Parathyroid adenoma (tissue), 2 donors: ENCODE measurements at regions not wholly inside any gene's neighbourhood (a gene's known extent, or its start where the extent isn't known, plus 50 kb on each side); places are given as distances from the start of the nearest gene placed in this dataset.

ENCODE experiments used
- H2AFZ ChIP-seq: fragments of 300-600 bp; sonication (generic); one replicate; pipeline ENCODE4 v1.7.0; 2017; ENCODE audit warnings: antibody characterized with exemption, mild to moderate bottlenecking
- H3K27ac ChIP-seq: fragments of 300-600 bp; sonication (generic); one replicate; pipeline ENCODE4 v1.7.0; 2017
- H3K27me3 ChIP-seq: fragments of 300-600 bp; sonication (generic); one replicate; pipeline ENCODE4 v1.7.0; 2017; ENCODE audit warnings: low read length; ENCODE audit not compliant: control insufficient read depth, insufficient read depth
- H3K36me3 ChIP-seq: fragments of 300-600 bp; sonication (generic); one replicate; pipeline ENCODE4 v1.7.0; 2017; ENCODE audit warnings: low read length; ENCODE audit not compliant: control insufficient read depth, insufficient read depth
- H3K4me1 ChIP-seq: fragments of 300-600 bp; sonication (generic); one replicate; pipeline ENCODE4 v1.7.0; 2017; ENCODE audit warnings: control low read depth
- H3K4me2 ChIP-seq: fragments of 300-600 bp; sonication (generic); one replicate; pipeline ENCODE4 v1.7.0; 2017; ENCODE audit warnings: low read length
- H3K4me3 ChIP-seq: fragments of 300-600 bp; sonication (generic); one replicate; pipeline ENCODE4 v1.7.0; 2017; ENCODE audit warnings: low read depth, low read length
- H3K79me2 ChIP-seq: fragments of 300-600 bp; sonication (generic); one replicate; pipeline ENCODE4 v1.7.0; 2017; ENCODE audit warnings: control low read depth
- H3K9ac ChIP-seq: fragments of 300-600 bp; sonication (generic); one replicate; pipeline ENCODE4 v1.7.0; 2017; ENCODE audit warnings: mild to moderate bottlenecking
- H3K9me3 ChIP-seq: fragments of 300-600 bp; sonication (generic); one replicate; pipeline ENCODE4 v1.7.0; 2017; ENCODE audit warnings: low read length; ENCODE audit not compliant: control insufficient read depth
- TF ChIP-seq, protein P1 (sequence below): fragments of 300-600 bp; sonication (generic); IDR thresholded peaks from one replicate; pipeline ENCODE4 v1.7.0; 2017; ENCODE audit warnings: antibody characterized with exemption, mild to moderate bottlenecking
- donor health status: primary hyperparathyroidism.

DNA sequence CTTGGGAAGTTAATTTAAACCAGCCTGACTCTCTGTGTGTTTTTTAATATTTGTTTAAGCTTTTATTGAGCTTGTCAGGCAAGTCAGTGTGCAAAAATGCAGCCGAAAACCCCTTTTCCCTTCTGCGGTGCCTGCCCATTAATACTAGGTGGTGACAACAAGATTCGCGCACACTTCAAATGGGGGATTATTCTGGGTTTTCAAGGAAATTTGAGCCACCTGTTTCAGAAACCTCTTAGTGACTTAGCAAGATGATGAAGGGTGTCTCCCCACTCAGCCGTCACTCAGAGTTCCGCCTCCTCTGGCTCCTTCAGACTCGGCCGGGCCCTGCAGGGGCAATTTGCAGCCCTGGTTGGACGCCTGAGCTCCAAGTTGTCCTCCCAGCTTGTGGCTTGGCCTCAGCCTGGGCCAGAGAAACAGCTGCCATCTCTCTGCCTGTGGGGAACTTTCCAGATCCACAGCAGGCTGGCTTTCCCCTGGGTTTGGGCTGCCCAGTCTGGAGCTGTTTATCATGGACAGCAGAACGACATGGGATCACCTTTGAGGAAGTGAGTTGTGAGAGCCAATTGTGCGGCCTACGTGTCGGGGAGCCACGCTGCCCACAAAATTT is 75.9 kb downstream of the SPRY4 start:
- Histone ChIP-seq H2AFZ (no peak overlapping the region), H3K4me2 (no peak overlapping the region), H3K4me3 (no peak overlapping the region), H3K4me1 (no peaks in the 10 kb centered on the region), H3K9ac (no peak overlapping the region), H3K36me3 (no peaks in the 10 kb centered on the region), H3K27me3 (no peaks in the 10 kb centered on the region), H3K9me3 (no peaks in the 10 kb centered on the region), H3K27ac (no peak overlapping the region), H3K79me2 (no peaks in the 10 kb centered on the region)
- TF ChIP-seq, protein P1, sequence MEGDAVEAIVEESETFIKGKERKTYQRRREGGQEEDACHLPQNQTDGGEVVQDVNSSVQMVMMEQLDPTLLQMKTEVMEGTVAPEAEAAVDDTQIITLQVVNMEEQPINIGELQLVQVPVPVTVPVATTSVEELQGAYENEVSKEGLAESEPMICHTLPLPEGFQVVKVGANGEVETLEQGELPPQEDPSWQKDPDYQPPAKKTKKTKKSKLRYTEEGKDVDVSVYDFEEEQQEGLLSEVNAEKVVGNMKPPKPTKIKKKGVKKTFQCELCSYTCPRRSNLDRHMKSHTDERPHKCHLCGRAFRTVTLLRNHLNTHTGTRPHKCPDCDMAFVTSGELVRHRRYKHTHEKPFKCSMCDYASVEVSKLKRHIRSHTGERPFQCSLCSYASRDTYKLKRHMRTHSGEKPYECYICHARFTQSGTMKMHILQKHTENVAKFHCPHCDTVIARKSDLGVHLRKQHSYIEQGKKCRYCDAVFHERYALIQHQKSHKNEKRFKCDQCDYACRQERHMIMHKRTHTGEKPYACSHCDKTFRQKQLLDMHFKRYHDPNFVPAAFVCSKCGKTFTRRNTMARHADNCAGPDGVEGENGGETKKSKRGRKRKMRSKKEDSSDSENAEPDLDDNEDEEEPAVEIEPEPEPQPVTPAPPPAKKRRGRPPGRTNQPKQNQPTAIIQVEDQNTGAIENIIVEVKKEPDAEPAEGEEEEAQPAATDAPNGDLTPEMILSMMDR = no peak

DNA sequence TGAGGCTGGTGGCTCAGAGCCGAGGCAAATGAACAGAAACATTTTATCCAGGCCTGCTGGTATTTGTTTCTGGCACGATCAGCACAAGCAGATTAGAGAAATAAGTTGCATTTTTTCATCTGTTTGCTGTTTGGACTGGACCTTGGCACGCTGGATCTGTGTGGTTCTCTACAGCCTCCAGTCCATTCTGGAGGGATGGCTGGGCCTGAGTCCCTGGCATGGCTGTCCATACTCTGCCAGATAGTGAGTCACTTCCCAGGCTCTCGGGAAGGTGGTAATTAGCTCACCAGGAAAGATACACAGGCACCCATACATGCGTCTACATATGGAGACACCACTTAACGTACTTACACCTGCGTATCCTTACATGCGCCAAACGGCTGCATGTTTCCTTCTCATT is 78.6 kb downstream of the SPRY4 start:
- Histone ChIP-seq H3K4me3 (no peak overlapping the region), H3K79me2 (no peaks in the 10 kb centered on the region), H3K9ac (no peak overlapping the region), H3K4me1 (no peaks in the 10 kb centered on the region), H3K4me2 (no peak overlapping the region), H3K27me3 (no peaks in the 10 kb centered on the region), H2AFZ (no peak overlapping the region), H3K27ac (no peak overlapping the region), H3K36me3 (no peaks in the 10 kb centered on the region), H3K9me3 (no peaks in the 10 kb centered on the region)
- TF ChIP-seq, protein P1 = no peak

DNA sequence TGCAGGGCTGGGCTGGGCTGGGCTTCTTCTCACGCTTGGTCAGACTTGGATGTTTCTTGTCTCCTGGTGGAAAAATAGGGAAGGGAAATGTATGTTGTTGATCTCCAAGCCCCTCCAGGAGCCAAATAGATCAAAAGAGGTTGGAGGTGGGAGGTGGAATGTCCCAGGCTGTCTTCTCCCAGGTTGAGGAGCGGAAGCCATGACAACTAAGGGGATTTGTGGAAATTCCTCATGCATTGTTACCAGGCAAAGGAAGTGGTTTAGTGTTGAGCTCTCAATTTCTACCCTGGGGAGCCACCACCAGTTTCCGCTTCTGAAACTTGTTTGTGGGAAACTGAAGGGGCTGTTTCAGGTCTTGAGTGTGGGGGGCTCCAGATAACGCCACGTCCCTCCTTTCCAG is 79.0 kb downstream of the SPRY4 start:
- Histone ChIP-seq H3K4me3 (no peak overlapping the region), H2AFZ (no peak overlapping the region), H3K27ac (no peak overlapping the region), H3K79me2 (no peaks in the 10 kb centered on the region), H3K27me3 (no peaks in the 10 kb centered on the region), H3K4me1 (no peaks in the 10 kb centered on the region), H3K36me3 (no peaks in the 10 kb centered on the region), H3K9me3 (no peaks in the 10 kb centered on the region), H3K9ac (no peak overlapping the region), H3K4me2 (no peak overlapping the region)
- TF ChIP-seq, protein P1 = no peak

DNA sequence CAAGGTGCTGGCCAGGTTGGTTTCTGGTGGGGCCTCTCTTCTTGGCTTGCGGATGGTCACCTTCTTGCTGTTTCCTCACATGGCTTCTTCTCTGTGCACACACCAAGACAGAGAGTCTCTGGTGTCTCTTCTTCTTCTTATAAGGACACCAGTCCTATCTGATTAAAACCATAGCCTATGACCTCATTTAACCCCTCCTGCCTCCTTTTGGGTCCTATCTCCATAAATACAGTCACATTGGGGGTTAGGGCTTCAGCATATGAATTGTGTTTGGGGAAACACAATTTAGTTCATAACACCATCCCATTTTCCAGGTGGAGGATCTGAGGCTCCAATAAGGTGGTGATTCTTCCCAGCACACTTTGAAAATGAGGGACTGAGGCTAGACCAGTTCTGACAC is 80.4 kb downstream of the SPRY4 start:
- H3K9me3 ChIP-seq = no peaks in the 10 kb centered on the region
- no peaks in the 10 kb centered on the region for H3K27me3 ChIP-seq
- TF ChIP-seq, protein P1 = no peak
- no peaks in the 10 kb centered on the region for H3K36me3 ChIP-seq
- no peak overlapping the region for H2AFZ ChIP-seq
- no peak overlapping the region for H3K9ac ChIP-seq
- H3K4me2 ChIP-seq = no peak overlapping the region
- no peaks in the 10 kb centered on the region for H3K79me2 ChIP-seq
- no peak overlapping the region for H3K27ac ChIP-seq
- no peak overlapping the region for H3K4me3 ChIP-seq
- no peaks in the 10 kb centered on the region for H3K4me1 ChIP-seq

DNA sequence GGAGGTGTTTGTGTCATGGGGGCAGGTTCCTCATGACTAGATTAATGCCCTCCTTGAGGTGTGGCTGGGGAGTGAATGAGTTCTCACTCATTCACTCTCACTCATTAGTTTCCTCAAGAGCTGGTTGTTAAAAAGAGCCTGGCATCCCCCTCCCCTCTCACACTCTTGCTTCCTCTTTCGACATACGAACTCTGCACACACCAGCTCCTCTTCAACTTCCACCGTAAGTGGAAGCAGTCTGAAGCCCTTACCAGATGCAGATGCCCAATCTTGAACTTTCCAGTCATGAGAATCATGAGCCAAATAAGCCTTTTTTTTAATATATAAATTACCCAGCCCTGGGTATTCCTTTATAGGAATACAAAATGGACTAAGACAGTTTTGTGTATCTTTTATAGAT is 82.5 kb downstream of the SPRY4 start:
- no peaks in the 10 kb centered on the region for H3K36me3 ChIP-seq
- H3K4me3 ChIP-seq = no peak overlapping the region
- H3K4me2 ChIP-seq = no peak overlapping the region
- H3K79me2 ChIP-seq = no peaks in the 10 kb centered on the region
- no peak overlapping the region for H3K27ac ChIP-seq
- no peaks in the 10 kb centered on the region for H3K9me3 ChIP-seq
- no peak overlapping the region for H2AFZ ChIP-seq
- H3K9ac ChIP-seq = no peak overlapping the region
- H3K27me3 ChIP-seq = no peaks in the 10 kb centered on the region
- no peaks in the 10 kb centered on the region for H3K4me1 ChIP-seq
- TF ChIP-seq, protein P1 = no peak
